B cell (primary cell): ENCODE measurements at regions not wholly inside any gene's neighbourhood (a gene's known extent, or its start where the extent isn't known, plus 50 kb on each side); places are given as distances from the start of the nearest gene placed in this dataset.

Source experiments
- ATAC-seq: fragments of 200-7000 bp; cut with Tn5 transposase; one replicate; pipeline ENCODE4 v1.10.0; 2021; ENCODE audit warnings: low read depth, mild to moderate bottlenecking, moderate number of reproducible peaks, moderate library complexity
- CTCF ChIA-PET: fragments of 350-600 bp; sonication (Branson Sonifier 250); formaldehyde crosslinking; loops from one replicate; lab custom pipeline; 2021; ENCODE audit warnings: antibody characterized with exemption, inconsistent platforms; lab: Charles Lee
- POLR2A ChIA-PET: fragments of 350-600 bp; sonication (Branson Sonifier 250); formaldehyde crosslinking; loops from one replicate; lab custom pipeline; 2021; ENCODE audit warnings: antibody characterized with exemption; lab: Charles Lee
- DNase-seq: peaks from one replicate; pipeline ENCODE4 v3.0.0; 2013
- H2AFZ ChIP-seq: 2 replicates; pipeline ENCODE4 v1.6.1; 2012; ENCODE audit warnings: mild to moderate bottlenecking, low read depth, low read length; ENCODE audit not compliant: insufficient read depth, poor library complexity, severe bottlenecking
- H3K27ac ChIP-seq, 2 donors: 1 replicate in 1 of 2; 2 replicates in 1 of 2; pipeline ENCODE4 v1.5.1; 2012 to 2013; ENCODE audit warnings: low read length in 2 of 2, mild to moderate bottlenecking in 2 of 2, moderate library complexity in 1 of 2
- H3K27me3 ChIP-seq, 4 experiments: fragments of 200-600 bp in 1 of 4; sonication (generic) in 1 of 4; replicated peaks in 1 of 4; 1 replicate in 2 of 4; 2 replicates in 2 of 4; pipeline versions ENCODE4 v1.6.1 to v1.7.0; 2013 to 2016; ENCODE audit warnings: low read length in 3 of 4, mild to moderate bottlenecking in 2 of 4, mixed read lengths in 1 of 4, moderate library complexity in 1 of 4; ENCODE audit not compliant: insufficient read depth in 4 of 4, control insufficient read depth in 3 of 4; ENCODE audit errors: control extremely low read depth in 1 of 4
- H3K36me3 ChIP-seq, 2 experiments: replicated peaks in 1 of 2; 1 replicate in 1 of 2; 2 replicates in 1 of 2; pipeline versions ENCODE4 v1.6.1 to v1.7.1; 2013; ENCODE audit warnings: low read length in 1 of 2; ENCODE audit not compliant: insufficient read depth in 2 of 2, control insufficient read depth in 1 of 2; ENCODE audit errors: control extremely low read depth in 1 of 2, extremely low read depth in 1 of 2
- H3K4me1 ChIP-seq, 2 donors: fragments of 200-600 bp in 1 of 2; sonication (generic) in 1 of 2; 1 replicate in 1 of 2; 2 replicates in 1 of 2; pipeline versions ENCODE4 v1.5.1 to v1.6.1; 2013 to 2017; ENCODE audit warnings: low read length in 2 of 2; ENCODE audit not compliant: control insufficient read depth in 2 of 2, insufficient read depth in 2 of 2
- H3K4me2 ChIP-seq: replicated peaks from 2 replicates; pipeline ENCODE3; 2012; ENCODE audit warnings: mild to moderate bottlenecking, low read depth, low read length; ENCODE audit not compliant: poor library complexity, severe bottlenecking
- H3K4me3 ChIP-seq, 5 experiments: fragments of 200-600 bp in 1 of 5; sonication (generic) in 1 of 5; 1 replicate in 3 of 5; 2 replicates in 2 of 5; pipeline versions ENCODE4 v1.5.1 to v1.7.0; 2011 to 2016; ENCODE audit warnings: low read length in 4 of 5, mild to moderate bottlenecking in 4 of 5, low read depth in 2 of 5, control low read depth in 1 of 5, moderate library complexity in 1 of 5; ENCODE audit not compliant: insufficient read depth in 1 of 5; ENCODE audit errors: control extremely low read depth in 1 of 5, extremely low read depth in 1 of 5
- H3K79me2 ChIP-seq: fragments of 200-600 bp; sonication (generic); one replicate; pipeline ENCODE4 v1.6.0; 2016; ENCODE audit warnings: low read length; ENCODE audit not compliant: control insufficient read depth, insufficient read depth
- H3K9ac ChIP-seq: fragments of 200-600 bp; sonication (generic); 2 replicates; pipeline ENCODE4 v1.6.1; 2017; ENCODE audit warnings: mild to moderate bottlenecking, low read length, moderate library complexity
- H3K9me3 ChIP-seq, 3 donors: one replicate each; pipeline versions ENCODE4 v1.6.1 to v1.7.1; 2013; ENCODE audit warnings: low read length in 2 of 3; ENCODE audit not compliant: control insufficient read depth in 2 of 3, insufficient read depth in 1 of 3; ENCODE audit errors: control extremely low read depth in 1 of 3
- H4K20me1 ChIP-seq: 2 replicates; pipeline ENCODE4 v1.6.0; 2012; ENCODE audit warnings: mild to moderate bottlenecking, low read length; ENCODE audit not compliant: insufficient read depth, control insufficient read depth, poor library complexity, severe bottlenecking
- H3K27ac Mint-ChIP-seq: one replicate; pipeline ENCODE4 v1.8.0; 2021; ENCODE audit warnings: mixed read lengths
- H3K27me3 Mint-ChIP-seq: one replicate; pipeline ENCODE4 v1.8.0; 2021; ENCODE audit warnings: mixed read lengths
- H3K4me1 Mint-ChIP-seq: one replicate; pipeline ENCODE4 v1.8.0; 2021; ENCODE audit warnings: mixed read lengths
- H3K4me3 Mint-ChIP-seq: one replicate; pipeline ENCODE4 v1.8.0; 2021; ENCODE audit warnings: mixed read lengths
- H3K9me3 Mint-ChIP-seq: one replicate; pipeline ENCODE4 v1.8.0; 2022; ENCODE audit warnings: mixed read lengths; ENCODE audit not compliant: insufficient read depth
- CTCF ChIP-seq: fragments of 200-600 bp; IDR thresholded peaks from one replicate; pipeline ENCODE4 v1.8.0; 2022; ENCODE audit warnings: antibody characterized with exemption, mild to moderate bottlenecking
- EZH2 ChIP-seq: IDR thresholded peaks from 2 replicates; pipeline ENCODE4 v1.6.1; 2012; ENCODE audit warnings: borderline replicate concordance, low read depth, mild to moderate bottlenecking, moderate library complexity, low read length; ENCODE audit not compliant: insufficient read depth, poor library complexity, severe bottlenecking
- WGBS: methylation state at CpG from one replicate; pipeline ENCODE4 v1.1.5; 2013; ENCODE audit warnings: missing lambda C conversion rate; ENCODE audit not compliant: insufficient coverage; 5-methylcytosine and 5-hydroxymethylcytosine counted together
- intact Hi-C: fragments of 100-400 bp; cut with micrococcal nuclease; formaldehyde crosslinking; loops from one replicate; pipeline ENCODE4 v1.10.0; 2022

GRCh38 chr4:124964251-124964650 lies 251.7 kb upstream of the ANKRD50 start:
- ATAC-seq, result no peak
- CTCF ChIA-PET, result no interaction called here
- H3K4me3 ChIP-seq, result no peak overlapping the region
- H3K9ac ChIP-seq, result no peak overlapping the region
- peaks cover 0 to 10% (median 9%) of the 10 kb centered on the region in 3 donors for H3K9me3 ChIP-seq
- intact Hi-C loops, result no loop called here
- H3K27ac ChIP-seq, result no peak overlapping the region
- H3K36me3 ChIP-seq, result no peaks in the 10 kb centered on the region
- no peaks in the 10 kb centered on the region for H3K4me1 Mint-ChIP-seq
- H3K27me3 ChIP-seq, result no peaks in the 10 kb centered on the region
- no peak overlapping the region for H3K4me2 ChIP-seq
- peaks cover 5% of the 10 kb centered on the region for H3K9me3 Mint-ChIP-seq
- H3K4me3 Mint-ChIP-seq, result no peak overlapping the region
- no peaks in the 10 kb centered on the region for H3K4me1 ChIP-seq
- no peaks in the 10 kb centered on the region for H4K20me1 ChIP-seq
- H3K79me2 ChIP-seq, result no peaks in the 10 kb centered on the region
- H2AFZ ChIP-seq, result no peak overlapping the region
- DNase-seq, result no peak
- H3K27me3 Mint-ChIP-seq, result no peaks in the 10 kb centered on the region
- POLR2A ChIA-PET, result no interaction called here
- TF ChIP-seq CTCF (no peak), EZH2 (no peak)
- H3K27ac Mint-ChIP-seq, result no peak overlapping the region
- no CpG with 5 or more reads among the region's 2 CpGs for WGBS

- intact Hi-C loops, result no loop called here
- H3K27me3 Mint-ChIP-seq, result no peaks in the 10 kb centered on the region
- Histone ChIP-seq H3K36me3 (no peaks in the 10 kb centered on the region), H3K9me3 (peaks cover 0 to 10% (median 9%) of the 10 kb centered on the region in 3 donors), H3K4me2 (no peak overlapping the region), H3K27ac (no peak overlapping the region), H3K9ac (no peak overlapping the region), H2AFZ (no peak overlapping the region), H3K79me2 (no peaks in the 10 kb centered on the region), H4K20me1 (no peaks in the 10 kb centered on the region), H3K27me3 (no peaks in the 10 kb centered on the region), H3K4me3 (no peak overlapping the region), H3K4me1 (no peaks in the 10 kb centered on the region)
- H3K4me3 Mint-ChIP-seq, result no peak overlapping the region
- DNase-seq (peak; percentile 4), ATAC-seq (no peak)
- no peak for TF ChIP-seq EZH2
- TF ChIP-seq CTCF, result no peak
- POLR2A ChIA-PET, result no interaction called here
- H3K4me1 Mint-ChIP-seq, result no peaks in the 10 kb centered on the region
- WGBS, result 82% methylated on average over 3 of the region's 4 CpGs
- CTCF ChIA-PET, result no interaction called here
- H3K9me3 Mint-ChIP-seq, result peaks cover 5% of the 10 kb centered on the region
- H3K27ac Mint-ChIP-seq, result no peak overlapping the region
Measured at GRCh38 chr4:124961138-124961750, 248.7 kb upstream of the ANKRD50 start.
